Epithelial cell of proximal tubule (primary cell): ENCODE measurements at regions not wholly inside any gene's neighbourhood (a gene's known extent, or its start where the extent isn't known, plus 50 kb on each side); places are given as distances from the start of the nearest gene placed in this dataset.

Experiments
- DNase-seq: peaks from one replicate; pipeline ENCODE4 v3.0.0-alpha.2; 2011; ENCODE audit warnings: low read depth
- H3K4me3 ChIP-seq: 2 replicates; pipeline ENCODE4 v1.5.1; 2011; ENCODE audit warnings: low read depth, mild to moderate bottlenecking, low read length
- TF ChIP-seq, protein P1 (sequence below): conservative IDR thresholded peaks from 2 replicates; pipeline ENCODE4 v1.5.1; 2012; ENCODE audit warnings: low read depth, mild to moderate bottlenecking, low read length

DNA sequence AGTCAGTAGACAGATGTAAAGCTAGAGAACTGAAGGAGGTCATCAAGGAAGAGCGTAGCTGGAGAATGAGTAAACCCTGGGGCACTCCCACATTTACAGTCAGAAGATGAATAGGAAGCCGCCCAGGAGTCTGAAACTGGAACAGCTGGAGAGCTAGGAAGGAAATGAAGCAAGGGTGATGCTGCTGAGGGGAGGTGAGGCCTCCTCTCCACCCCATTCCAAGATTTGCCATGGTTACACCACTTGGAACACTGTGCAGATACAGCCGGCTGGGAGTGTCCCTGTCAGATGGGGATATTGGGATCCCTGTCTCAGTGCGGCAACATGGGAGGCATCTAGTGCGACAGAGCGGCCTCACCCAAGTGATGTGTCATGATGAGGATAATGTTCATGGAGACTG, 51.8 kb upstream of the GPI start:
- TF ChIP-seq, protein P1, sequence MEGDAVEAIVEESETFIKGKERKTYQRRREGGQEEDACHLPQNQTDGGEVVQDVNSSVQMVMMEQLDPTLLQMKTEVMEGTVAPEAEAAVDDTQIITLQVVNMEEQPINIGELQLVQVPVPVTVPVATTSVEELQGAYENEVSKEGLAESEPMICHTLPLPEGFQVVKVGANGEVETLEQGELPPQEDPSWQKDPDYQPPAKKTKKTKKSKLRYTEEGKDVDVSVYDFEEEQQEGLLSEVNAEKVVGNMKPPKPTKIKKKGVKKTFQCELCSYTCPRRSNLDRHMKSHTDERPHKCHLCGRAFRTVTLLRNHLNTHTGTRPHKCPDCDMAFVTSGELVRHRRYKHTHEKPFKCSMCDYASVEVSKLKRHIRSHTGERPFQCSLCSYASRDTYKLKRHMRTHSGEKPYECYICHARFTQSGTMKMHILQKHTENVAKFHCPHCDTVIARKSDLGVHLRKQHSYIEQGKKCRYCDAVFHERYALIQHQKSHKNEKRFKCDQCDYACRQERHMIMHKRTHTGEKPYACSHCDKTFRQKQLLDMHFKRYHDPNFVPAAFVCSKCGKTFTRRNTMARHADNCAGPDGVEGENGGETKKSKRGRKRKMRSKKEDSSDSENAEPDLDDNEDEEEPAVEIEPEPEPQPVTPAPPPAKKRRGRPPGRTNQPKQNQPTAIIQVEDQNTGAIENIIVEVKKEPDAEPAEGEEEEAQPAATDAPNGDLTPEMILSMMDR: no peak
- DNase-seq: no peak
- H3K4me3 ChIP-seq: no peak overlapping the region

GRCh38 chr19:34314437-34315313, 50.3 kb upstream of the GPI start:
- TF ChIP-seq, protein P1: no peak
- H3K4me3 ChIP-seq: no peak overlapping the region
- DNase-seq: no peak
